Naive thymus-derived CD4-positive, alpha-beta T cell (primary cell): ENCODE measurements at regions not wholly inside any gene's neighbourhood (a gene's known extent, or its start where the extent isn't known, plus 50 kb on each side); places are given as distances from the start of the nearest gene placed in this dataset.
"Not testable (repeated sequence)": the region's sequence is repeated elsewhere in the genome, so short reads cannot be mapped to it uniquely, and the experiment has no call there.

Experiments
- ATAC-seq: fragments of 150-1000 bp; cut with Tn5 transposase; 2 replicates; pipeline ENCODE4 v1.10.0; 2021; ENCODE audit warnings: mild to moderate bottlenecking, moderate library complexity
- CTCF ChIA-PET: fragments of 350-600 bp; sonication (Branson Sonifier 250); formaldehyde crosslinking; loops from one replicate; lab custom pipeline; 2021; ENCODE audit warnings: antibody characterized with exemption; lab: Charles Lee
- POLR2A ChIA-PET: fragments of 350-600 bp; sonication (Branson Sonifier 250); formaldehyde crosslinking; loops from one replicate; lab custom pipeline; 2021; ENCODE audit warnings: antibody characterized with exemption, inconsistent platforms; lab: Charles Lee
- DNase-seq, 9 donors: peaks; one replicate each; pipeline versions ENCODE4 v3.0.0 to v3.0.0-alpha.2; 2020 to 2022; ENCODE audit warnings: mixed read lengths in 1 of 9
- H3K27ac ChIP-seq: one replicate; pipeline ENCODE4 v1.7.0; 2013; ENCODE audit warnings: mild to moderate bottlenecking, low read depth, low read length, moderate library complexity
- H3K27me3 ChIP-seq, 2 donors: one replicate each; pipeline ENCODE4 v1.7.0; 2013; ENCODE audit warnings: low read length in 2 of 2, mild to moderate bottlenecking in 2 of 2, moderate library complexity in 2 of 2; ENCODE audit not compliant: control insufficient read depth in 2 of 2, insufficient read depth in 2 of 2
- H3K36me3 ChIP-seq, 3 experiments: 1 replicate in 2 of 3; 2 replicates in 1 of 3; pipeline ENCODE4 v1.7.0; 2013; ENCODE audit warnings: low read length in 3 of 3, mild to moderate bottlenecking in 3 of 3, moderate library complexity in 1 of 3; ENCODE audit not compliant: insufficient read depth in 3 of 3, control insufficient read depth in 2 of 3
- H3K4me1 ChIP-seq, 2 donors: one replicate each; pipeline ENCODE4 v1.7.0; 2013; ENCODE audit warnings: low read length in 2 of 2, mild to moderate bottlenecking in 2 of 2, moderate library complexity in 1 of 2; ENCODE audit not compliant: control insufficient read depth in 2 of 2, insufficient read depth in 2 of 2
- H3K4me3 ChIP-seq: 2 replicates; pipeline ENCODE4 v1.7.0; 2013; ENCODE audit warnings: mild to moderate bottlenecking, low read length
- H3K9me3 ChIP-seq, 3 experiments: 1 replicate in 2 of 3; 2 replicates in 1 of 3; pipeline ENCODE4 v1.7.0; 2013; ENCODE audit warnings: low read length in 3 of 3; ENCODE audit not compliant: control insufficient read depth in 2 of 3
- H3K27ac Mint-ChIP-seq, 9 donors: one replicate each; pipeline ENCODE4 v1.8.0; 2020 to 2022; ENCODE audit warnings: mixed read lengths in 9 of 9, mild to moderate bottlenecking in 8 of 9, moderate library complexity in 5 of 9, inconsistent platforms in 2 of 9
- H3K27me3 Mint-ChIP-seq, 5 donors: one replicate each; pipeline ENCODE4 v1.8.0; 2021 to 2022; ENCODE audit warnings: mixed read lengths in 5 of 5, mild to moderate bottlenecking in 1 of 5
- H3K36me3 Mint-ChIP-seq, 5 donors: one replicate each; pipeline ENCODE4 v1.8.0; 2020 to 2022; ENCODE audit warnings: mixed read lengths in 5 of 5, mild to moderate bottlenecking in 3 of 5, inconsistent platforms in 1 of 5
- H3K4me1 Mint-ChIP-seq, 7 donors: one replicate each; pipeline ENCODE4 v1.8.0; 2020 to 2022; ENCODE audit warnings: mixed read lengths in 7 of 7, mild to moderate bottlenecking in 3 of 7, inconsistent platforms in 1 of 7
- H3K4me3 Mint-ChIP-seq, 10 donors: one replicate each; pipeline ENCODE4 v1.8.0; 2020 to 2022; ENCODE audit warnings: mild to moderate bottlenecking in 10 of 10, mixed read lengths in 10 of 10, moderate library complexity in 6 of 10, inconsistent platforms in 2 of 10
- H3K9me3 Mint-ChIP-seq, 11 donors: one replicate each; pipeline ENCODE4 v1.8.0; 2020 to 2022; ENCODE audit warnings: mixed read lengths in 11 of 11, mild to moderate bottlenecking in 4 of 11, inconsistent platforms in 1 of 11, moderate library complexity in 1 of 11
- intact Hi-C, 2 donors: fragments of 100-400 bp; cut with micrococcal nuclease; formaldehyde crosslinking; loops; one replicate each; pipeline ENCODE4 v1.15.1; 2023

- POLR2A ChIA-PET, result no interaction called here
- Mint-ChIP-seq H3K4me3 (no peak overlapping the region), H3K27me3 (no peaks in the 10 kb centered on the region), H3K36me3 (no peaks in the 10 kb centered on the region), H3K9me3 (peaks cover 0 to 14% (median 2%) of the 10 kb centered on the region in 11 donors), H3K27ac (no peak overlapping the region), H3K4me1 (no peaks in the 10 kb centered on the region)
- CTCF ChIA-PET, result no interaction called here
- H3K36me3 ChIP-seq, result no peaks in the 10 kb centered on the region
- H3K4me1 ChIP-seq, result no peaks in the 10 kb centered on the region
- no peak overlapping the region for H3K4me3 ChIP-seq
- DNase-seq (no peak), ATAC-seq (no peak)
- H3K9me3 ChIP-seq, result no peaks in the 10 kb centered on the region
- H3K27ac ChIP-seq, result no peak overlapping the region
- no peaks in the 10 kb centered on the region for H3K27me3 ChIP-seq
- intact Hi-C loops, result no loop called here
Observed at GRCh38 chr13:82976499-82976898, 905.8 kb downstream of the SLITRK1 start.

GRCh38 chr13:82963226-82964099 is 918.8 kb downstream of the SLITRK1 start:
- no peak for ATAC-seq
- Mint-ChIP-seq H3K36me3 (no peaks in the 10 kb centered on the region), H3K27me3 (no peaks in the 10 kb centered on the region), H3K4me3 (no peak overlapping the region), H3K27ac (no peak overlapping the region), H3K9me3 (peaks cover 0 to 8% (median 4%) of the 10 kb centered on the region in 11 donors), H3K4me1 (no peaks in the 10 kb centered on the region)
- Histone ChIP-seq H3K27me3 (no peaks in the 10 kb centered on the region), H3K4me3 (no peak overlapping the region), H3K4me1 (no peaks in the 10 kb centered on the region), H3K27ac (no peak overlapping the region), H3K36me3 (no peaks in the 10 kb centered on the region), H3K9me3 (no peaks in the 10 kb centered on the region)
- no peak for DNase-seq
- CTCF ChIA-PET, result no interaction called here
- intact Hi-C loops, result no loop called here
- POLR2A ChIA-PET, result interaction anchor here (0.7 kb wide), 1 partner anchor 19 kb away, joined by 6 read pairs; no protein-coding TSS in a partner anchor

GRCh38 chr13:82962397-82962796 is 919.9 kb downstream of the SLITRK1 start:
- Mint-ChIP-seq H3K4me3 (no peak overlapping the region), H3K27ac (no peak overlapping the region), H3K36me3 (no peaks in the 10 kb centered on the region), H3K9me3 (peaks cover 0 to 8% (median 4%) of the 10 kb centered on the region in 11 donors), H3K4me1 (no peaks in the 10 kb centered on the region), H3K27me3 (no peaks in the 10 kb centered on the region)
- H3K27me3 ChIP-seq, result no peaks in the 10 kb centered on the region
- no peaks in the 10 kb centered on the region for H3K36me3 ChIP-seq
- CTCF ChIA-PET, result no interaction called here
- no peaks in the 10 kb centered on the region for H3K9me3 ChIP-seq
- intact Hi-C loops, result no loop called here
- DNase-seq (no peak), ATAC-seq (no peak)
- H3K4me3 ChIP-seq, result no peak overlapping the region
- POLR2A ChIA-PET, result no interaction called here
- H3K27ac ChIP-seq, result no peak overlapping the region
- no peaks in the 10 kb centered on the region for H3K4me1 ChIP-seq

DNA sequence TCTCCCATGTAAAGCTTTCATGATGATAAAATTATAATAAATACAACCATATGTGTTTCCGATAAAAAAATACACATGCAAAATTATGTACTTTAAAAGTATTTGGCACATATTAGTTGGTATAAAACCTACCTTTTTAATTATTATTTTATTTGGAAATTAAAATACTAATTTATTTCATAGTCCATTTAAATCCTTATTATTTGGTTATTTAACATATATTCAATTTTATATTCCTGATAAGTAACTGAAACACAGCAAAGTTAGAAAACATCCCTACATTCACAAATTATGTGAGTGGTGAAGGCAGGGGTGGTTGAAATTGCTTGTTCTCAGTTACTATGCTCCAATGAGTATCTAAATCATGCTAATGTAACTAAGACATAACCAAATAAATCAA is 920.5 kb downstream of the SLITRK1 start:
- Mint-ChIP-seq H3K4me1 (no peaks in the 10 kb centered on the region), H3K27ac (no peak overlapping the region), H3K27me3 (no peaks in the 10 kb centered on the region), H3K36me3 (no peaks in the 10 kb centered on the region), H3K4me3 (no peak overlapping the region), H3K9me3 (peaks cover 0 to 9% (median 5%) of the 10 kb centered on the region in 11 donors)
- Histone ChIP-seq H3K4me3 (no peak overlapping the region), H3K27me3 (no peaks in the 10 kb centered on the region), H3K36me3 (no peaks in the 10 kb centered on the region), H3K9me3 (no peaks in the 10 kb centered on the region), H3K4me1 (no peaks in the 10 kb centered on the region), H3K27ac (no peak overlapping the region)
- intact Hi-C loops, result no loop called here
- ChIA-PET POLR2A (no interaction called here), CTCF (no interaction called here)
- ATAC-seq (no peak), DNase-seq (no peak)

DNA sequence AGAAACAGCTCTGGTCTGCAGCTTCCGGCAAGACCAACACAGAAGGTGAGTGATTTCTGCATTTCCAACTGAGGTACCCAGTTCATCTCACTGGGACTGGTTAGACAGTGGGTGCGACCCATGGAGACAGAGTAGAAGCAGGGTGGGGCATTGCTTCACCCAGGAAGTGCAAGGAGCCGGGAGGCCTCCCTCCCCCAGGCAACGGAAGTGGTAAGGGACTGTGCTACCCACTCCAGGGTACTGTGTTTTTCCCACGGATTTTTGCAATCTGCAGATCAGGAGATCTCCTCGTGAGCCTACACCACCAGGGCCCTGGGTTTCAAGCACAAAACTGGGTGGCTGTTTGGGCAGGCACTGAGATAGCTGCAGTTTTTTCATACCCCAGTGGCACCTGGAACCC is 929.9 kb downstream of the SLITRK1 start:
- H3K4me3 ChIP-seq, POLR2A ChIA-PET, CTCF ChIA-PET, intact Hi-C loops, H3K27ac Mint-ChIP-seq, H3K27me3 ChIP-seq, DNase-seq, H3K4me3 Mint-ChIP-seq, H3K27ac ChIP-seq, H3K36me3 Mint-ChIP-seq, H3K4me1 Mint-ChIP-seq, H3K9me3 ChIP-seq, H3K4me1 ChIP-seq, H3K27me3 Mint-ChIP-seq, ATAC-seq, H3K36me3 ChIP-seq: not testable (repeated sequence)
- H3K9me3 Mint-ChIP-seq, result peaks cover 0 to 23% (median 9%) of the 10 kb centered on the region in 11 donors

GRCh38 chr13:82947683-82948082 is 934.6 kb downstream of the SLITRK1 start:
- no peaks in the 10 kb centered on the region for H3K4me1 ChIP-seq
- no peaks in the 10 kb centered on the region for H3K36me3 ChIP-seq
- H3K36me3 Mint-ChIP-seq, result peaks cover 0 to 3% (median 0%) of the 10 kb centered on the region in 5 donors
- H3K9me3 Mint-ChIP-seq, result peaks cover 0 to 27% (median 5%) of the 10 kb centered on the region in 11 donors
- no peak overlapping the region for H3K27ac ChIP-seq
- ChIA-PET CTCF (no interaction called here), POLR2A (no interaction called here)
- H3K9me3 ChIP-seq, result no peaks in the 10 kb centered on the region
- ATAC-seq (no peak), DNase-seq (no peak)
- H3K27me3 Mint-ChIP-seq, result no peaks in the 10 kb centered on the region
- intact Hi-C loops, result no loop called here
- H3K4me3 ChIP-seq, result no peak overlapping the region
- no peak overlapping the region for H3K27ac Mint-ChIP-seq
- no peak overlapping the region for H3K4me3 Mint-ChIP-seq
- no peaks in the 10 kb centered on the region for H3K4me1 Mint-ChIP-seq
- H3K27me3 ChIP-seq, result no peaks in the 10 kb centered on the region

- no peak for ATAC-seq
- peaks cover 0 to 27% (median 4%) of the 10 kb centered on the region in 11 donors for H3K9me3 Mint-ChIP-seq
- Histone ChIP-seq H3K36me3 (no peaks in the 10 kb centered on the region), H3K27me3 (no peaks in the 10 kb centered on the region), H3K4me3 (no peak overlapping the region), H3K4me1 (no peaks in the 10 kb centered on the region), H3K27ac (no peak overlapping the region), H3K9me3 (no peaks in the 10 kb centered on the region)
- no peak for DNase-seq
- H3K27ac Mint-ChIP-seq, result no peak overlapping the region
- no peaks in the 10 kb centered on the region for H3K4me1 Mint-ChIP-seq
- ChIA-PET CTCF (no interaction called here), POLR2A (no interaction called here)
- H3K27me3 Mint-ChIP-seq, result no peaks in the 10 kb centered on the region
- H3K4me3 Mint-ChIP-seq, result no peak overlapping the region
- intact Hi-C loops, result no loop called here
- H3K36me3 Mint-ChIP-seq, result peaks cover 0 to 3% (median 0%) of the 10 kb centered on the region in 5 donors
Observed at GRCh38 chr13:82947191-82947621, 935.1 kb downstream of the SLITRK1 start.
